BLaER1 treated with 17β-estradiol and CSF1 and Interleukin-3, amounts not matched to agents 10 nM and 100 nM (cell line): ENCODE measurements at regions not wholly inside any gene's neighbourhood (a gene's known extent, or its start where the extent isn't known, plus 50 kb on each side); places are given as distances from the start of the nearest gene placed in this dataset.
"Not testable (repeated sequence)": the region's sequence is repeated elsewhere in the genome, so short reads cannot be mapped to it uniquely, and the experiment has no call there.

Source experiments
- H3K27ac ChIP-seq, 11 experiments: shearing (Covaris generic); formaldehyde crosslinking; 2 replicates each; pipeline ENCODE4 v1.8.1; 2022
- H3K27me3 ChIP-seq, 11 experiments: shearing (Covaris generic); formaldehyde crosslinking; 2 replicates each; pipeline ENCODE4 v1.8.1; 2022
- H3K36me3 ChIP-seq, 11 experiments: shearing (Covaris generic); formaldehyde crosslinking; 2 replicates each; pipeline ENCODE4 v1.8.1; 2022
- H3K4me1 ChIP-seq, 10 experiments: shearing (Covaris generic); formaldehyde crosslinking; 2 replicates each; pipeline ENCODE4 v1.8.1; 2022
- H3K4me2 ChIP-seq, 11 experiments: shearing (Covaris generic); formaldehyde crosslinking; 2 replicates each; pipeline ENCODE4 v1.8.1; 2022
- H3K4me3 ChIP-seq, 10 experiments: shearing (Covaris generic); formaldehyde crosslinking; 2 replicates each; pipeline ENCODE4 v1.8.1; 2022
- H3K9ac ChIP-seq, 11 experiments: shearing (Covaris generic); formaldehyde crosslinking; 2 replicates each; pipeline ENCODE4 v1.8.1; 2022
- H3K9me3 ChIP-seq, 11 experiments: shearing (Covaris generic); formaldehyde crosslinking; replicated peaks in 1 of 11; 2 replicates each; pipeline ENCODE4 v1.8.1; 2022
- H4K20me1 ChIP-seq, 11 experiments: shearing (Covaris generic); formaldehyde crosslinking; 2 replicates each; pipeline ENCODE4 v1.8.1; 2022
- Cebpa-rat ChIP-seq, 11 experiments: shearing (Covaris generic); IDR thresholded peaks; 2 replicates each; pipeline ENCODE4 v1.8.1; 2022

DNA sequence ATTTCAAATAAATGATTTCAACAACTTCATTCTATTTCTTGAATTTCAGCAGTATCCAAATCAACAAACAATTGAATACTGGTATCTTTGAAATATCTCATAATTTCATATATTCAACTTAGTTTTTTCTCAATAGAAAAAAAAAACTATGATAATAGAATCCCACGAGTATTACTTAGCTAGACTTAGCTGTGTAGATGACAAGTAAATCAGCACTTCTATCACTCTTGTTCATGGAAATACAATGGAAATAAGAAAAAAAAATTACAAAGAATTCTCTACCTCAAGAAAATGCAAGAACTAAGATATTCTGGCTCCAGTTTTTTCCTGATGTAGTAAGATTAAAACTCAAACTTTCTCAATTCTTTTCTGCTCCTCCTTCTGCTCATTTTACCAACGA is 256.2 kb upstream of the KYNU start:
- TF ChIP-seq Cebpa-rat (IDR thresholded peaks at IDR 0.05): no peak

DNA sequence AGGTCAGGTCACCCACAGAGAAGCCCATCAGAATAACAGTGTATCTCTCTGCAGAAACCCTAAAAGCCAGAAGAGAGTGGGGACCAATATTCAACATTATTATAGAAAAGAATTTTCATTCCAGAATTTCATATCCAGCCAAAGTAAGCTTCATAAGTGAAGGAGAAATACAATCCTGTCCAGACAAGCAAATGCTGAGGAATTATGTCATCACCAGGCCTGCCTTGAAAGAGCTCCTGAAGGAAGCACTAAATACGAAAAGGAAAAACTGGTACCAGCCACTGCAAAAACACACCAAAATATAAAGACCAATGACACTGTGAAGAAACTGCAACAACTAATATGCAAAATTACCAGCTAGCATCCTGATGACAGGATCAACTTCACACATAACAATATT is 260.0 kb upstream of the KYNU start:
- no peak for TF ChIP-seq Cebpa-rat (IDR thresholded peaks at IDR 0.05)
- Histone ChIP-seq H4K20me1 (no peaks in the 10 kb centered on the region), H3K36me3 (no peaks in the 10 kb centered on the region), H3K4me2 (no peak overlapping the region), H3K27ac (no peak overlapping the region), H3K9me3 (no peaks in the 10 kb centered on the region), H3K4me3 (no peak overlapping the region), H3K27me3 (no peaks in the 10 kb centered on the region), H3K4me1 (no peaks in the 10 kb centered on the region), H3K9ac (no peak overlapping the region)

More for the DNA sequence above, 256.2 kb upstream of the KYNU start:
- Histone ChIP-seq H3K9me3 (no peaks in the 10 kb centered on the region), H3K9ac (no peak overlapping the region), H4K20me1 (no peaks in the 10 kb centered on the region), H3K36me3 (no peaks in the 10 kb centered on the region), H3K27ac (no peak overlapping the region), H3K4me1 (no peaks in the 10 kb centered on the region), H3K27me3 (no peaks in the 10 kb centered on the region), H3K4me3 (no peak overlapping the region), H3K4me2 (no peak overlapping the region)

- H3K27me3 ChIP-seq: no peaks in the 10 kb centered on the region
- no peak overlapping the region for H3K9ac ChIP-seq
- H3K9me3 ChIP-seq: no peaks in the 10 kb centered on the region
- no peaks in the 10 kb centered on the region for H4K20me1 ChIP-seq
- no peak for TF ChIP-seq Cebpa-rat (IDR thresholded peaks at IDR 0.05)
- H3K36me3 ChIP-seq: no peaks in the 10 kb centered on the region
- no peak overlapping the region for H3K4me3 ChIP-seq
- no peaks in the 10 kb centered on the region for H3K4me1 ChIP-seq
- no peak overlapping the region for H3K27ac ChIP-seq
- H3K4me2 ChIP-seq: no peak overlapping the region
These were observed 261.6 kb upstream of the KYNU start for GRCh38 chr2:142615876-142616275.

DNA sequence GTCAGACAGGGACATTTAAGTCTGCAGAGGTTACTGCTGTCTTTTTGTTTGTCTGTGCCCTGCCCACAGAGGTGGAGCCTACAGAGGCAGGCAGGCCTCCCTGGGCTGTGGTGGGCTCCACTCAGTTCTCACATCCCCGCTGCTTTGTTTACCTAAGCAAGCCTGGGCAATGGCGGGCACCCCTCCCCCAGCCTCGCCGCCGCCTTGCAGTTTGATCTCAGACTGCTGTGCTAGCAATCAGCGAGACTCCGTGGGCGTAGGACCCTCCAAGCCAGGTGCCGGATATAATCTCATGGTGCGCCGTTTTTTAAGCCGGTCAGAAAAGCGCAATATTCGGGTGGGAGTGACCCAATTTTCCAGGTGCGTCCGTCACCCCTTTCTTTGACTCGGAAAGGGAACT is 264.3 kb upstream of the KYNU start:
- H3K4me1 ChIP-seq, H3K36me3 ChIP-seq, H3K9me3 ChIP-seq, H3K4me2 ChIP-seq, H3K27me3 ChIP-seq, H4K20me1 ChIP-seq, H3K4me3 ChIP-seq, H3K27ac ChIP-seq, H3K9ac ChIP-seq: not testable (repeated sequence)

DNA sequence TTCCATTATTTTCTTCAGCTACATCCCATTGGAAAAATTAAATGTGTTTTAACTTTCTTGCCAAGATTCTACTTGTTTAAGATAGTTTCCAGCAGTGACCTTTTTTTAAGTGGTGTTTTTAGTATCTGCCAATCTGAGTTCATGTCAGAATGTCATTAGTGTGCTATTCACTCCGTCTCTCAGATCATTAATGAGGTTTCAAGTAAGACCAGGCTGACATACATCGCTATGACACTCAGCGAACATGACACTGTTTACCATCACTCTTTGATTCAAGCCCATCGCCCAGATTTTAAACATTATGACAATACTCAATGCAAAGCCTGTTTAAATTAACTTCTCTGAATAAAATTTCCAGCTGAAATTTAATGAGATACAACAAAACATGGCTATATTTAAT is 272.0 kb upstream of the KYNU start:
- no peak for TF ChIP-seq Cebpa-rat (IDR thresholded peaks at IDR 0.05)
- no peak overlapping the region for H3K4me3 ChIP-seq
- H3K4me1 ChIP-seq: no peaks in the 10 kb centered on the region
- H3K9me3 ChIP-seq: no peaks in the 10 kb centered on the region
- H3K4me2 ChIP-seq: no peak overlapping the region
- H3K27me3 ChIP-seq: no peaks in the 10 kb centered on the region
- H3K9ac ChIP-seq: no peak overlapping the region
- H4K20me1 ChIP-seq: no peaks in the 10 kb centered on the region
- no peaks in the 10 kb centered on the region for H3K36me3 ChIP-seq
- H3K27ac ChIP-seq: no peak overlapping the region

DNA sequence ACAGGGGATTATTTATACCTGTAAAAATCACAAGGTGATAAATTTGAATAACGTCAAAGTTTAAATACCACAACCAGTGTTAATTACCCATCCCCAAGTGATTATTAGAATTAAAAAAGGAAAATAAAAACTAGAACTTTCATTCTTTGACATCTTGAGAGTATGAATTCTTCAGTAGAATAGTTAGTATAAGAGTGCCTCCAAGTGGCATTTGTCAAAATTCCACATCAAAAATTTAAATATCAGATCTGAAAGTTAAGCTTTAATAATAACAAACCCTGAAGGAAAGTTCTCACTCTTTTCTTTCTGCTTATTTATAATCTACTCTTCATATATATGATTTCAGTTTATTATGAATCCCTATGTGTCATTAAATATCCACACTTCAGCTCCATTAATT is 273.7 kb upstream of the KYNU start:
- H3K4me2 ChIP-seq: no peak overlapping the region
- H3K9ac ChIP-seq: no peak overlapping the region
- H3K4me1 ChIP-seq: no peaks in the 10 kb centered on the region
- TF ChIP-seq Cebpa-rat (IDR thresholded peaks at IDR 0.05): no peak
- no peaks in the 10 kb centered on the region for H3K36me3 ChIP-seq
- H3K4me3 ChIP-seq: no peak overlapping the region
- no peaks in the 10 kb centered on the region for H3K27me3 ChIP-seq
- no peaks in the 10 kb centered on the region for H4K20me1 ChIP-seq
- no peaks in the 10 kb centered on the region for H3K9me3 ChIP-seq
- no peak overlapping the region for H3K27ac ChIP-seq

DNA sequence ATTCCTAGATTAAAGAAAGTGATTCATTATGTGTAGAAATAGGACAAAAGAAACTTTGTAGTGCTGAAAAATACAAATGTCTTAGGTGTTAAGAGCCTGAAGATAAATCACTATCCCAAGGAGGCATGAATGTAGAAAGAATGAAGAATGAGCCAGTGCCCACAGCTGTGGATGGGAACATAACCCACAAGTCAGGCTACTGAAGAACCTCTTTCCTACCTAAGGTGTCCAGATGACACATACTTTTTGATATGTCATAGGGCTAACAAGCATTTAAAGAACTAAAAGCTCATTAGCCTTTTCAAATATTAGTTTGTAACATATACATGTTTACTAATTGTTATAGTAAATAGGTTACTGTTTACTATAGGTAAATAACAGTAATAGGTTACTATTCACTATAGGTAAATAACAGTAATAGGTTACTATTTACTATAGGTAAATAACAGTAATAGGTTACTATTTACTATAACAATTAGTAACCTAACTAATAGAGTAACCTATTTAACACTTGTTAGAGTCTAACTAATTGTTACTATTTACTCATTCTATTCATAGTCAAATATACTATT is 275.0 kb upstream of the KYNU start:
- no peaks in the 10 kb centered on the region for H3K36me3 ChIP-seq
- no peak overlapping the region for H3K9ac ChIP-seq
- H3K4me2 ChIP-seq: no peak overlapping the region
- no peaks in the 10 kb centered on the region for H3K27me3 ChIP-seq
- H3K9me3 ChIP-seq: no peaks in the 10 kb centered on the region
- H3K4me3 ChIP-seq: no peak overlapping the region
- H3K4me1 ChIP-seq: no peaks in the 10 kb centered on the region
- H4K20me1 ChIP-seq: no peaks in the 10 kb centered on the region
- H3K27ac ChIP-seq: no peak overlapping the region
- no peak for TF ChIP-seq Cebpa-rat (IDR thresholded peaks at IDR 0.05)

GRCh38 chr2:142601794-142602193 is 275.7 kb upstream of the KYNU start:
- no peak overlapping the region for H3K27ac ChIP-seq
- H3K36me3 ChIP-seq: no peaks in the 10 kb centered on the region
- no peak overlapping the region for H3K4me3 ChIP-seq
- H3K9ac ChIP-seq: no peak overlapping the region
- H4K20me1 ChIP-seq: no peaks in the 10 kb centered on the region
- TF ChIP-seq Cebpa-rat (IDR thresholded peaks at IDR 0.05): no peak
- H3K9me3 ChIP-seq: no peaks in the 10 kb centered on the region
- H3K27me3 ChIP-seq: no peaks in the 10 kb centered on the region
- no peak overlapping the region for H3K4me2 ChIP-seq
- no peaks in the 10 kb centered on the region for H3K4me1 ChIP-seq

GRCh38 chr2:142599504-142599903 is 278.0 kb upstream of the KYNU start:
- Histone ChIP-seq H3K9me3 (no peaks in the 10 kb centered on the region), H3K4me3 (no peak overlapping the region), H3K27me3 (no peaks in the 10 kb centered on the region), H3K9ac (no peak overlapping the region), H3K4me2 (no peak overlapping the region), H3K36me3 (no peaks in the 10 kb centered on the region), H3K4me1 (no peaks in the 10 kb centered on the region), H3K27ac (no peak overlapping the region), H4K20me1 (no peaks in the 10 kb centered on the region)
- TF ChIP-seq Cebpa-rat (IDR thresholded peaks at IDR 0.05): no peak

DNA sequence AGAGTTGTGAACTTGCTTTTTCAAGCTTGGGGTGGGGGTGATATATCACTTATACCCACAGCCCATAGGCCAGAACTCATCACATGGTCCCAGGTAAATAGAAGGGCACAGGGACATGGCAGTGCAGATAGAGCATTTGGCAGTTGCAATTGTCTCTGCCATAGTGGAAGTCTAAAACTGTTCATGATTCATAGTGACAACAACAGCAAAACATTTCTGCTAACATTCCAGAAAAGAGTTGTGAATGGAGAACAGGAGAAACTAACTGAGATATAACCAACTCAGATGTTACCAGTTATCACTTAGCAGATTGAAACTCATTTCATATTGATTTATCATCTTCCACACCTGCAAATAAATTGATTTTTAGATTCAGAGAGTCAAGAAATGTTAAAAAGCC is 278.6 kb upstream of the KYNU start:
- H3K4me2 ChIP-seq: no peak overlapping the region
- no peak overlapping the region for H3K9ac ChIP-seq
- H3K4me3 ChIP-seq: no peak overlapping the region
- no peaks in the 10 kb centered on the region for H3K27me3 ChIP-seq
- H3K9me3 ChIP-seq: no peaks in the 10 kb centered on the region
- no peak for TF ChIP-seq Cebpa-rat (IDR thresholded peaks at IDR 0.05)
- H3K4me1 ChIP-seq: no peaks in the 10 kb centered on the region
- H4K20me1 ChIP-seq: no peaks in the 10 kb centered on the region
- H3K36me3 ChIP-seq: no peaks in the 10 kb centered on the region
- no peak overlapping the region for H3K27ac ChIP-seq
